Stomach (tissue), 4 donors: ENCODE measurements at regions not wholly inside any gene's neighbourhood (a gene's known extent, or its start where the extent isn't known, plus 50 kb on each side); places are given as distances from the start of the nearest gene placed in this dataset.

Experiments used
- EP300 ChIP-seq: sonication (generic); formaldehyde crosslinking; IDR thresholded peaks from one replicate; pipeline ENCODE4 v1.6.1; 2017; ENCODE audit warnings: antibody characterized with exemption
- POLR2A ChIP-seq, 4 donors: fragments of 450-650 bp; IDR thresholded peaks; one replicate each; pipeline ENCODE4 v1.6.1; 2016; ENCODE audit warnings: antibody characterized with exemption in 4 of 4, control low read depth in 2 of 4, mild to moderate bottlenecking in 1 of 4, moderate library complexity in 1 of 4
- POLR2AphosphoS5 ChIP-seq, 3 donors: sonication (generic); formaldehyde crosslinking; IDR thresholded peaks; one replicate each; pipeline ENCODE4 v1.6.1; 2016; ENCODE audit warnings: antibody characterized with exemption in 3 of 3
- TF ChIP-seq, protein P1 (sequence below), 7 experiments: fragments of 450-650 bp in 4 of 7; fragments of 200-600 bp in 3 of 7; sonication (generic) in 3 of 7; IDR thresholded peaks; one replicate each; pipeline ENCODE4 v1.5.1; 2016 to 2019; ENCODE audit warnings: antibody characterized with exemption in 7 of 7, control low read depth in 2 of 7, mild to moderate bottlenecking in 1 of 7

DNA sequence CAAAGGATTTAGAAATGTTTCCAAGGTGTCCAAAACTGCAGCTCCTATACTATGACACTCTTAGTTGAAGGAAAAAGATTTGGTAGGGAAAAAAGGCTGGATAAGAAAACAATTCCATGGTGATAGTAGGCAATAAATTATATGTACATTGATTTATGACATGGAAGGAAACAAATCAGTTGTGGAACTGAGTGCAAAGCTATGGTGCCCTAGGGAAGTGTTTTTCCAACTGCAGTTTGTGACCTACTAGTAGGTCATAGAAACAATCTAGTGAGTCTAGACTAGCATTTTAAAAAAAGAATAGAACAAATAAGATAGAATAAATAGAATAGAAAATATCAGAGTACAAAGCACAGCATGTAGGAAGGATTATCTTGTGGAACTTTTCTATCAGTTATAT, 58.4 kb upstream of the TSPAN5 start:
- TF ChIP-seq, protein P1, sequence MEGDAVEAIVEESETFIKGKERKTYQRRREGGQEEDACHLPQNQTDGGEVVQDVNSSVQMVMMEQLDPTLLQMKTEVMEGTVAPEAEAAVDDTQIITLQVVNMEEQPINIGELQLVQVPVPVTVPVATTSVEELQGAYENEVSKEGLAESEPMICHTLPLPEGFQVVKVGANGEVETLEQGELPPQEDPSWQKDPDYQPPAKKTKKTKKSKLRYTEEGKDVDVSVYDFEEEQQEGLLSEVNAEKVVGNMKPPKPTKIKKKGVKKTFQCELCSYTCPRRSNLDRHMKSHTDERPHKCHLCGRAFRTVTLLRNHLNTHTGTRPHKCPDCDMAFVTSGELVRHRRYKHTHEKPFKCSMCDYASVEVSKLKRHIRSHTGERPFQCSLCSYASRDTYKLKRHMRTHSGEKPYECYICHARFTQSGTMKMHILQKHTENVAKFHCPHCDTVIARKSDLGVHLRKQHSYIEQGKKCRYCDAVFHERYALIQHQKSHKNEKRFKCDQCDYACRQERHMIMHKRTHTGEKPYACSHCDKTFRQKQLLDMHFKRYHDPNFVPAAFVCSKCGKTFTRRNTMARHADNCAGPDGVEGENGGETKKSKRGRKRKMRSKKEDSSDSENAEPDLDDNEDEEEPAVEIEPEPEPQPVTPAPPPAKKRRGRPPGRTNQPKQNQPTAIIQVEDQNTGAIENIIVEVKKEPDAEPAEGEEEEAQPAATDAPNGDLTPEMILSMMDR (IDR thresholded peaks at IDR 0.05), result no peak
- no peak for TF ChIP-seq EP300
- no peak for TF ChIP-seq POLR2A (IDR thresholded peaks at IDR 0.05)
- TF ChIP-seq POLR2AphosphoS5 (IDR thresholded peaks at IDR 0.05), result no peak
